GM12878 (cell line): ENCODE measurements at regions not wholly inside any gene's neighbourhood (a gene's known extent, or its start where the extent isn't known, plus 50 kb on each side); places are given as distances from the start of the nearest gene placed in this dataset.

Experiments used
- ATAC-seq: fragments of 200-7000 bp; cut with Tn5 transposase; 3 replicates; pipeline ENCODE4 v1.9.1; 2020; ENCODE audit warnings: mild to moderate bottlenecking, moderate library complexity
- BruUV-seq: library from RNA; stranded (reverse); fragments of 400-500 nt; replicated peaks from 2 replicates; lab custom pipeline; 2021; lab: Mats Ljungman, UMichigan
- CTCF ChIA-PET: fragments of 300-600 bp; sonication (Branson Sonifier 250); formaldehyde crosslinking; extraction: SDS; loops from one replicate; lab custom pipeline; 2021; ENCODE audit warnings: inconsistent platforms; lab: Yijun Ruan, JAX
- POLR2A ChIA-PET: fragments of 350-600 bp; formaldehyde crosslinking; extraction: SDS; loops from one replicate; lab custom pipeline; 2021; ENCODE audit warnings: inconsistent platforms; lab: Charles Lee
- RAD21 ChIA-PET: fragments of 300-600 bp; sonication (Branson Sonifier 250); formaldehyde crosslinking; loops from one replicate; lab custom pipeline; 2023; ENCODE audit warnings: antibody characterized with exemption; ENCODE audit not compliant: unreplicated experiment; lab: Charles Lee
- SMC1A ChIA-PET: fragments of 300-600 bp; sonication (Branson Sonifier 250); formaldehyde crosslinking; loops from one replicate; lab custom pipeline; 2023; ENCODE audit not compliant: unreplicated experiment, uncharacterized antibody; lab: Charles Lee
- DNase-seq: peaks from one replicate; pipeline ENCODE4 v3.0.0-alpha.2; 2011; ENCODE audit warnings: low read depth, low spot score
- FAIRE-seq: peaks from 3 replicates; lab custom pipeline; 2011; peaks lifted over from hg19 to GRCh38; lab: Jason Lieb, UNC
- H2AFZ ChIP-seq: 2 replicates; pipeline ENCODE4 v1.6.0; 2011; ENCODE audit warnings: low read depth, low read length, control low read depth; ENCODE audit not compliant: control insufficient read depth
- H3K27ac ChIP-seq: 2 replicates; pipeline ENCODE4 v1.5.1; 2011; ENCODE audit warnings: control low read depth; ENCODE audit not compliant: control insufficient read depth, insufficient read depth
- H3K27me3 ChIP-seq, 2 experiments: replicated peaks in 1 of 2; 2 replicates each; pipeline versions ENCODE4 v1.6.0 to v1.6.1; 2011; ENCODE audit warnings: low read length in 1 of 2; ENCODE audit not compliant: control insufficient read depth in 2 of 2, insufficient read depth in 2 of 2
- H3K36me3 ChIP-seq, 2 experiments: 2 replicates each; pipeline ENCODE4 v1.5.1; 2011; ENCODE audit warnings: low read length in 1 of 2; ENCODE audit not compliant: control insufficient read depth in 2 of 2, insufficient read depth in 2 of 2
- H3K4me1 ChIP-seq: 2 replicates; pipeline ENCODE4 v1.6.1; 2011; ENCODE audit warnings: mild to moderate bottlenecking, low read length, moderate library complexity, mixed read lengths; ENCODE audit not compliant: control insufficient read depth, insufficient read depth
- H3K4me2 ChIP-seq: 2 replicates; pipeline ENCODE4 v1.6.0; 2011; ENCODE audit warnings: control low read depth; ENCODE audit not compliant: control insufficient read depth, insufficient read depth
- H3K4me3 ChIP-seq: fragments of 200-600 bp; sonication (generic); 2 replicates; pipeline ENCODE4 v1.5.1; 2016
- H3K79me2 ChIP-seq: 2 replicates; pipeline ENCODE4 v1.6.0; 2011; ENCODE audit warnings: low read length; ENCODE audit not compliant: control insufficient read depth, insufficient read depth
- H3K9ac ChIP-seq: 2 replicates; pipeline ENCODE4 v1.8.0; 2011; ENCODE audit warnings: low read length, control low read depth, mixed read lengths; ENCODE audit not compliant: control insufficient read depth, insufficient read depth
- H3K9me3 ChIP-seq: replicated peaks from 3 replicates; pipeline ENCODE4 v1.5.1; 2011; ENCODE audit warnings: mild to moderate bottlenecking, low read length; ENCODE audit not compliant: control insufficient read depth, insufficient read depth
- H4K20me1 ChIP-seq: 2 replicates; pipeline ENCODE4 v1.6.0; 2011; ENCODE audit not compliant: control insufficient read depth, insufficient read depth
- BCLAF1 ChIP-seq: fragments of 450-650 bp; IDR thresholded peaks from 2 replicates; pipeline ENCODE4 v1.6.1; 2017; ENCODE audit warnings: antibody characterized with exemption, mild to moderate bottlenecking, moderate library complexity
- BHLHE40 ChIP-seq, 2 experiments: fragments of 450-650 bp in 1 of 2; IDR thresholded peaks; 2 replicates each; pipeline ENCODE4 v1.6.1; 2011 to 2017; ENCODE audit warnings: low read depth in 2 of 2, borderline replicate concordance in 1 of 2, improper control_type of control experiment in 1 of 2, low read length in 1 of 2, mild to moderate bottlenecking in 1 of 2
- CBFB ChIP-seq: IDR thresholded peaks from 2 replicates; pipeline ENCODE4 v1.6.1; 2016; ENCODE audit warnings: antibody characterized with exemption, low read depth
- CEBPZ ChIP-seq: fragments of 150-350 bp; IDR thresholded peaks from 2 replicates; pipeline ENCODE4 v1.6.1; 2016; ENCODE audit warnings: low read depth, low read length
- CHD4 ChIP-seq: fragments of 200-600 bp; sonication (generic); IDR thresholded peaks from 2 replicates; pipeline ENCODE4 v1.6.1; 2016; ENCODE audit warnings: mild to moderate bottlenecking
- CREB1 ChIP-seq: IDR thresholded peaks from 2 replicates; pipeline ENCODE4 v1.6.1; 2012; ENCODE audit warnings: low read depth, mild to moderate bottlenecking, inconsistent platforms
- DPF2 ChIP-seq: fragments of 450-650 bp; IDR thresholded peaks from 2 replicates; pipeline ENCODE4 v1.6.1; 2017; ENCODE audit warnings: mild to moderate bottlenecking
- GABPA ChIP-seq: IDR thresholded peaks from 2 replicates; pipeline ENCODE4 v1.6.1; 2014; ENCODE audit warnings: antibody characterized with exemption, low read depth, mild to moderate bottlenecking, inconsistent platforms
- HCFC1 ChIP-seq: fragments of 150-350 bp; IDR thresholded peaks from 2 replicates; pipeline ENCODE4 v1.6.1; 2014; ENCODE audit warnings: low read length
- NR2C1 ChIP-seq: fragments of 450-650 bp; IDR thresholded peaks from 2 replicates; pipeline ENCODE4 v1.6.1; 2017; ENCODE audit warnings: antibody characterized with exemption, mild to moderate bottlenecking, moderate library complexity
- RBBP5 ChIP-seq: fragments of 200-600 bp; sonication (generic); conservative IDR thresholded peaks from 2 replicates; pipeline ENCODE4 v1.6.1; 2016
- SMC3 ChIP-seq: IDR thresholded peaks from 2 replicates; pipeline ENCODE4 v1.6.1; 2011; ENCODE audit warnings: low read length, improper control_type of control experiment, borderline replicate concordance
- SP1 ChIP-seq: IDR thresholded peaks from one replicate; pipeline ENCODE4 v1.6.1; 2011; ENCODE audit warnings: low read depth, low read length
- SUPT20H ChIP-seq: IDR thresholded peaks from 2 replicates; pipeline ENCODE4 v1.6.1; 2011; ENCODE audit warnings: low read depth, mild to moderate bottlenecking, low read length, moderate library complexity, borderline replicate concordance; ENCODE audit not compliant: control insufficient read depth
- YBX1 ChIP-seq: fragments of 450-650 bp; IDR thresholded peaks from 2 replicates; pipeline ENCODE4 v1.6.1; 2016; ENCODE audit warnings: antibody characterized with exemption
- ZNF24 ChIP-seq: fragments of 450-650 bp; IDR thresholded peaks from 2 replicates; pipeline ENCODE4 v1.6.1; 2017; ENCODE audit warnings: antibody characterized with exemption, mild to moderate bottlenecking
- WGBS: methylation state at CpG from one replicate; pipeline ENCODE4 v1.1.6; 2016; ENCODE audit warnings: low lambda C conversion rate; ENCODE audit not compliant: insufficient replicate concordance, insufficient coverage; ENCODE audit errors: missing lambda C conversion rate; 5-methylcytosine and 5-hydroxymethylcytosine counted together
- in situ Hi-C: fragments of 300-500 bp; cut with MboI; formaldehyde crosslinking; loops from 9 replicates; pipeline ENCODE4 v1.14.3; 2018; ENCODE audit warnings: mixed read lengths
- intact Hi-C: fragments of 100-400 bp; cut with micrococcal nuclease; formaldehyde crosslinking; loops from one replicate; pipeline ENCODE4 v1.14.2; 2022; ENCODE audit not compliant: unreplicated experiment

DNA sequence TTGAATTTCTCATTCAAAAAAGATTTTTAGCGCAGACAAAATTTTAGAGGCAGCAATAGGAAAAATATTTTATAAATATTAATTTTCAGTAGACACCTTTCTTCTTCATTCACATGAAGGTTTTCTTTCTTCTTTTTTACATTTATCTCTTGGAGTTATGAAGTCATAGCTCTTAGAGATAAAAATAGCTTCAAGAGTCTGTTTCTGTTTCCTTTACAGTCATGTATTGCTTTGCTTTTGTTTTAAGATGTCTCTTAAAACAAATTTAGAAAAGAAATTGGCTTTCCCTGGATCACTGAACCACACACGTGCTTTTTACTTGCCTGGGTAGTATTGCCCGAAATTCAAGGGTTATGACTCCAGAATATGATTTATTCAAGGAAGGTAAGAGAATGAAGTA, 369.9 kb upstream of the LRRC7 start (continued):
- TF ChIP-seq CBFB (no peak), CHD4 (no peak)
- TF ChIP-seq, all 136 proteins: peak for 1

DNA sequence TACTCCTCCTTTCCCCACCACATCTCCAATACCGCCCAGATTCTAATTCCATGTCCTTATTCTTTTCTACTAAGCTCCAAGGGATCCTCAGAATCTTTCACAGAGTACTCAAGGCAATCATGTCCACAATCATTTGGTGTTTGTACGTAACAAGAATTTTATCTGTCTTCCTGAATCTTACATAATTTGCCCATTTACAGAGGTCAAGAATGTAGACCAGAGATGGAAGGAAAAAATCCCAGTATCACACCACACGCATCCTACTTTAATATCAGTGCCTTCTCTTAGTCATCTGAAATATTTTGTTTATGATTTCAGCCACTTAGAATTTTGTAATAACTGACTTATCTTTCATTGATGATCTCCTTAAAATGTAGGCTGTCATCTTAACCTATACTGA, 366.0 kb upstream of the LRRC7 start:
- ChIA-PET CTCF (no interaction called here), RAD21 (no interaction called here), SMC1A (no interaction called here), POLR2A (no interaction called here)
- DNase-seq (no peak), FAIRE-seq (no peak), ATAC-seq (no peak)
- Histone ChIP-seq H3K79me2 (no peaks in the 10 kb centered on the region), H3K27me3 (no peaks in the 10 kb centered on the region), H2AFZ (no peak overlapping the region), H3K4me1 (no peaks in the 10 kb centered on the region), H3K4me3 (no peak overlapping the region), H3K27ac (no peak overlapping the region), H3K4me2 (no peak overlapping the region), H3K9me3 (no peaks in the 10 kb centered on the region), H4K20me1 (no peaks in the 10 kb centered on the region), H3K36me3 (no peaks in the 10 kb centered on the region), H3K9ac (no peak overlapping the region)
- WGBS = 0% methylated on average over 3 of the region's 3 CpGs
- no TSS peak for BruUV-seq
- TF ChIP-seq NR2C1 (no peak), GABPA (no peak), ZNF24 (no peak), SMC3 (no peak), CEBPZ (no peak), YBX1 (no peak), CREB1 (no peak), BCLAF1 (no peak), SP1 (no peak), BHLHE40 (IDR thresholded peaks at IDR 0.05; ENCODE audit: borderline replicate concordance in 1 of 2, low read depth in 2 of 2, low read length in 1 of 2) (no peak), SUPT20H (no peak), HCFC1 (no peak), RBBP5 (no peak), DPF2 (no peak)
- intact Hi-C loops (no loop called here), in situ Hi-C loops (no loop called here)
